K562 (cell line): ENCODE measurements at regions not wholly inside any gene's neighbourhood (a gene's known extent, or its start where the extent isn't known, plus 50 kb on each side); places are given as distances from the start of the nearest gene placed in this dataset.

Experiments
- ATAC-seq: fragments of 200-7000 bp; cut with Tn5 transposase; 3 replicates; pipeline ENCODE4 v1.9.1; 2020; ENCODE audit warnings: moderate library complexity
- BruUV-seq: library from RNA; stranded (reverse); fragments of 400-500 nt; replicated peaks from 2 replicates; lab custom pipeline; 2021; lab: Mats Ljungman, UMichigan
- CTCF ChIA-PET: fragments of 300-600 bp; formaldehyde crosslinking; extraction: SDS; loops from one replicate; lab custom pipeline; 2021; ENCODE audit warnings: low intra/inter-chr PET ratio; lab: Yijun Ruan, JAX
- POLR2A ChIA-PET: fragments of 300-600, 350-650 bp; sonication (Branson Sonifier 250); formaldehyde crosslinking; extraction: SDS; loops from one replicate; lab custom pipeline; 2021; ENCODE audit warnings: antibody characterized with exemption, inconsistent platforms; lab: Yijun Ruan, JAX
- DNase-seq, 4 experiments: peaks; one replicate each; pipeline versions ENCODE4 v3.0.0 to v3.0.0-alpha.2; 2011 to 2018; ENCODE audit warnings: low spot score in 3 of 4, mixed read lengths in 3 of 4; ENCODE audit errors: extremely low read depth in 1 of 4
- FAIRE-seq: peaks from 2 replicates; lab custom pipeline; 2011; peaks lifted over from hg19 to GRCh38; lab: Jason Lieb, UNC
- H2AFZ ChIP-seq: 2 replicates; pipeline ENCODE4 v1.6.0; 2011; ENCODE audit warnings: low read depth, low read length, control low read depth, inconsistent platforms
- H3K27ac ChIP-seq: fragments of 200-600 bp; 3 replicates; pipeline ENCODE4 v1.8.0; 2011; ENCODE audit warnings: low read depth, mild to moderate bottlenecking, control low read depth, inconsistent platforms, low read length, moderate library complexity, mixed read lengths; ENCODE audit errors: extremely low read depth
- H3K27me3 ChIP-seq, 2 experiments: fragments of 300-600 bp in 1 of 2; 2 replicates in 1 of 2; 3 replicates in 1 of 2; pipeline versions ENCODE4 v1.6.0 to v1.8.0; 2011; ENCODE audit warnings: inconsistent platforms in 2 of 2, low read length in 2 of 2, mild to moderate bottlenecking in 1 of 2, mixed read lengths in 1 of 2, moderate library complexity in 1 of 2; ENCODE audit not compliant: control insufficient read depth in 2 of 2, insufficient read depth in 2 of 2
- H3K36me3 ChIP-seq: fragments of 300-600 bp; 3 replicates; pipeline ENCODE4 v1.8.0; 2011; ENCODE audit warnings: mild to moderate bottlenecking, low read length, inconsistent platforms; ENCODE audit not compliant: control insufficient read depth, insufficient read depth
- H3K4me1 ChIP-seq, 2 experiments: fragments of 200-600 bp in 1 of 2; replicated peaks in 1 of 2; 2 replicates in 1 of 2; 3 replicates in 1 of 2; pipeline versions ENCODE4 v1.5.1 to v1.8.0; 2011; ENCODE audit warnings: inconsistent platforms in 2 of 2, low read length in 2 of 2, mild to moderate bottlenecking in 1 of 2, mixed read lengths in 1 of 2, moderate library complexity in 1 of 2; ENCODE audit not compliant: control insufficient read depth in 2 of 2, insufficient read depth in 2 of 2
- H3K4me2 ChIP-seq: 2 replicates; pipeline ENCODE4 v1.6.1; 2011; ENCODE audit warnings: low read length, control low read depth, inconsistent platforms, mixed read lengths; ENCODE audit not compliant: insufficient read depth
- H3K4me3 ChIP-seq: fragments of 200-600 bp; sonication (generic), shearing (Covaris generic); 2 replicates; pipeline ENCODE4 v1.5.1; 2016; ENCODE audit warnings: control low read depth, inconsistent platforms
- H3K79me2 ChIP-seq: fragments of 200-600 bp; 3 replicates; pipeline ENCODE4 v1.8.0; 2011; ENCODE audit warnings: low read length, inconsistent platforms; ENCODE audit not compliant: control insufficient read depth, insufficient read depth
- H3K9ac ChIP-seq, 2 experiments: 2 replicates each; pipeline versions ENCODE4 v1.6.0 to v1.6.1; 2011; ENCODE audit warnings: low read depth in 2 of 2, low read length in 2 of 2, control low read depth in 1 of 2, inconsistent platforms in 1 of 2, mild to moderate bottlenecking in 1 of 2, mixed read lengths in 1 of 2; ENCODE audit not compliant: insufficient read depth in 1 of 2
- H3K9me1 ChIP-seq: one replicate; pipeline ENCODE4 v1.6.0; 2011; ENCODE audit warnings: inconsistent platforms, mild to moderate bottlenecking, low read length, moderate library complexity; ENCODE audit not compliant: control insufficient read depth, insufficient read depth
- H3K9me3 ChIP-seq: replicated peaks from 2 replicates; pipeline ENCODE4 v1.5.1; 2011; ENCODE audit warnings: low read depth, low read length, inconsistent platforms; ENCODE audit not compliant: control insufficient read depth, insufficient read depth
- H4K20me1 ChIP-seq: replicated peaks from 2 replicates; pipeline ENCODE4 v1.6.1; 2011; ENCODE audit warnings: low read length, inconsistent platforms, mixed read lengths; ENCODE audit not compliant: control insufficient read depth, insufficient read depth
- ESRRA ChIP-seq: fragments of 450-650 bp; IDR thresholded peaks from 2 replicates; pipeline ENCODE4 v1.6.1; 2014; ENCODE audit warnings: low read depth, mild to moderate bottlenecking, moderate library complexity, borderline replicate concordance
- KLF13 ChIP-seq: fragments of 450-650 bp; IDR thresholded peaks from 2 replicates; pipeline ENCODE4 v1.6.1; 2016; ENCODE audit warnings: missing genetic modification characterization, low read depth, mild to moderate bottlenecking, missing compliant biosample characterization, moderate library complexity, borderline replicate concordance
- NR2C2 ChIP-seq, 2 experiments: fragments of 200-800 bp in 1 of 2; sonication (Bioruptor generic) in 1 of 2; sonication (generic) in 1 of 2; formaldehyde crosslinking in 1 of 2; IDR thresholded peaks; 2 replicates each; pipeline versions ENCODE4 v1.6.1 to v1.8.0; 2016 to 2022; ENCODE audit warnings: mild to moderate bottlenecking in 1 of 2, missing compliant biosample characterization in 1 of 2, missing genetic modification characterization in 1 of 2, missing genetic modification reagents in 1 of 2
- NR3C1 ChIP-seq: sonication (generic); formaldehyde crosslinking; IDR thresholded peaks from 2 replicates; pipeline ENCODE4 v1.8.1; 2022; ENCODE audit warnings: missing genetic modification reagents
- NRF1 ChIP-seq, 2 experiments: fragments of 450-650 bp; IDR thresholded peaks in 1 of 2; conservative IDR thresholded peaks in 1 of 2; 2 replicates each; pipeline ENCODE4 v1.6.1; 2014; ENCODE audit warnings: mild to moderate bottlenecking in 2 of 2
- PRDM10 ChIP-seq: fragments of 450-650 bp; IDR thresholded peaks from 2 replicates; pipeline ENCODE4 v1.6.1; 2018; ENCODE audit not compliant: partially characterized antibody
- SPI1 ChIP-seq: IDR thresholded peaks from 2 replicates; pipeline ENCODE4 v1.6.1; 2011; ENCODE audit warnings: low read depth, low read length, control low read depth, borderline replicate concordance
- ZFP36 ChIP-seq: fragments of 150-350 bp; IDR thresholded peaks from 2 replicates; pipeline ENCODE4 v1.6.1; 2018; ENCODE audit warnings: low read length, low read depth; ENCODE audit not compliant: partially characterized antibody
- WGBS: fragments of 100-300 bp; shearing (Covaris generic); methylation state at CpG from one replicate; pipeline ENCODE4 v1.1.6; 2016; ENCODE audit warnings: low coverage, mixed read lengths; ENCODE audit not compliant: insufficient coverage; ENCODE audit errors: missing lambda C conversion rate; 5-methylcytosine and 5-hydroxymethylcytosine counted together
- in situ Hi-C: fragments of 300-500 bp; cut with MboI; formaldehyde crosslinking; loops from 4 replicates; pipeline ENCODE4 v1.15.0; 2018; ENCODE audit warnings: inconsistent platforms, mixed read lengths
- intact Hi-C: fragments of 100-400 bp; cut with micrococcal nuclease; formaldehyde crosslinking; loops from 2 replicates; pipeline ENCODE4 v1.14.2; 2022

- BruUV-seq = no TSS peak
- H3K4me3 ChIP-seq = no peak overlapping the region
Measured at GRCh38 chr18:22346953-22347605, 70.6 kb downstream of the CTAGE1 start.

More at GRCh38 chr18:22346953-22347605, 70.6 kb downstream of the CTAGE1 start:
- DNase-seq = peak in 2 of 4 experiments; percentile 19 to 32
- intact Hi-C loops = no loop called here
- Histone ChIP-seq H3K27ac (no peak overlapping the region), H2AFZ (no peak overlapping the region), H3K9me3 (no peaks in the 10 kb centered on the region), H3K4me1 (peaks cover 3 to 9% of the 10 kb centered on the region in 2 experiments; a peak in 2 of 5 replicates), H4K20me1 (no peaks in the 10 kb centered on the region; the same call in 1 of the 2 replicates), H3K4me2 (no peak overlapping the region), H3K9me1 (no peaks in the 10 kb centered on the region), H3K36me3 (no peaks in the 10 kb centered on the region), H3K9ac (0 out of 4 replicates have a peak overlapping the region, but pooled peaks of 1 of the 2 experiments have one; percentile 32), H3K27me3 (peaks cover 35 to 46% of the 10 kb centered on the region in 2 experiments), H3K79me2 (no peaks in the 10 kb centered on the region)
- TF ChIP-seq NR3C1 (CRISPR knock-in tag) (no peak), ZFP36 (peak; percentile 84), PRDM10 (peak; percentile 62), SPI1 (peak; percentile 35; the same call in 1 of the 2 replicates), ESRRA (peak; percentile 74), KLF13 (no peak), NR2C2 (CRISPR knock-in tag; IDR thresholded peaks at IDR 0.05) (no peak), NR2C2 (tag; IDR thresholded peaks at IDR 0.05) (peak; percentile 20; the same call in 1 of the 2 replicates), NRF1 (conservative IDR thresholded peaks at IDR 0.05 in 1 of 2, IDR thresholded peaks at IDR 0.05 in 1 of 2) (0 out of 4 replicates have a peak, but pooled peaks have one; percentile 9 to 15)
- no peak for FAIRE-seq
- CTCF ChIA-PET = no interaction called here
- in situ Hi-C loops = no loop called here
- under 1% methylated on average over 15 of the region's 15 CpGs for WGBS
- ATAC-seq = peak; percentile 55
- POLR2A ChIA-PET = interaction anchor here (0.6 to 2.2 kb wide), 3 partner anchors 27 to 436 kb away, joined by 3 to 6 read pairs (median 3); no protein-coding TSS in a partner anchor
